MCF 10A (cell line): ENCODE measurements at regions not wholly inside any gene's neighbourhood (a gene's known extent, or its start where the extent isn't known, plus 50 kb on each side); places are given as distances from the start of the nearest gene placed in this dataset.
"Not testable (repeated sequence)": the region's sequence is repeated elsewhere in the genome, so short reads cannot be mapped to it uniquely, and the experiment has no call there.

ENCODE experiments used
- BruUV-seq: library from RNA; stranded (reverse); fragments of 400-500 nt; replicated peaks from 2 replicates; lab custom pipeline; 2021; lab: Mats Ljungman, UMichigan
- CTCF ChIA-PET: fragments of 300-600 bp; sonication (Branson Sonifier 250); formaldehyde crosslinking; extraction: SDS; loops from one replicate; lab custom pipeline; 2021; ENCODE audit warnings: antibody characterized with exemption, inconsistent platforms; lab: Yijun Ruan, JAX
- POLR2A ChIA-PET: fragments of 300-600, 350-650 bp; sonication (Branson Sonifier 250); formaldehyde crosslinking; extraction: SDS; loops from one replicate; lab custom pipeline; 2020; ENCODE audit warnings: antibody characterized with exemption, inconsistent platforms; lab: Yijun Ruan, JAX
- DNase-seq: peaks from one replicate; pipeline ENCODE4 v3.0.0-alpha.2; 2018; ENCODE audit not compliant: unreplicated experiment
- H3K27ac Mint-ChIP-seq: one replicate; pipeline ENCODE4 v1.8.0; 2022; ENCODE audit warnings: mild to moderate bottlenecking, low read depth, mixed read lengths; ENCODE audit not compliant: unreplicated experiment
- H3K27me3 Mint-ChIP-seq: one replicate; pipeline ENCODE4 v1.8.0; 2022; ENCODE audit warnings: mixed read lengths; ENCODE audit not compliant: insufficient read depth, unreplicated experiment
- H3K36me3 Mint-ChIP-seq: one replicate; pipeline ENCODE4 v1.8.0; 2022; ENCODE audit warnings: mild to moderate bottlenecking, moderate library complexity, mixed read lengths; ENCODE audit not compliant: insufficient read depth, unreplicated experiment
- H3K4me1 Mint-ChIP-seq: one replicate; pipeline ENCODE4 v1.8.0; 2022; ENCODE audit warnings: mixed read lengths; ENCODE audit not compliant: insufficient read depth, unreplicated experiment
- H3K4me3 Mint-ChIP-seq: one replicate; pipeline ENCODE4 v1.8.0; 2022; ENCODE audit warnings: mild to moderate bottlenecking, moderate library complexity, mixed read lengths; ENCODE audit not compliant: unreplicated experiment
- H3K9me3 Mint-ChIP-seq: one replicate; pipeline ENCODE4 v1.8.0; 2022; ENCODE audit warnings: mixed read lengths; ENCODE audit not compliant: unreplicated experiment
- intact Hi-C: fragments of 100-400 bp; cut with micrococcal nuclease; formaldehyde crosslinking; loops from 2 replicates; pipeline ENCODE4 v1.14.1; 2022
- TF ChIP-seq, protein P1 (sequence below): fragments of 200-600 bp; IDR thresholded peaks from one replicate; pipeline ENCODE4 v1.8.0; 2022; ENCODE audit warnings: antibody characterized with exemption, mild to moderate bottlenecking; ENCODE audit not compliant: unreplicated experiment

GRCh38 chr13:30520571-30520970 is 54.8 kb upstream of the HMGB1 start:
- ChIA-PET POLR2A (no interaction called here), CTCF (no interaction called here)
- intact Hi-C loops: no loop called here
- Mint-ChIP-seq H3K27ac (no peak overlapping the region), H3K4me3 (no peak overlapping the region), H3K36me3 (no peaks in the 10 kb centered on the region), H3K9me3 (no peaks in the 10 kb centered on the region), H3K4me1 (no peaks in the 10 kb centered on the region), H3K27me3 (no peaks in the 10 kb centered on the region)
- TF ChIP-seq, protein P1, sequence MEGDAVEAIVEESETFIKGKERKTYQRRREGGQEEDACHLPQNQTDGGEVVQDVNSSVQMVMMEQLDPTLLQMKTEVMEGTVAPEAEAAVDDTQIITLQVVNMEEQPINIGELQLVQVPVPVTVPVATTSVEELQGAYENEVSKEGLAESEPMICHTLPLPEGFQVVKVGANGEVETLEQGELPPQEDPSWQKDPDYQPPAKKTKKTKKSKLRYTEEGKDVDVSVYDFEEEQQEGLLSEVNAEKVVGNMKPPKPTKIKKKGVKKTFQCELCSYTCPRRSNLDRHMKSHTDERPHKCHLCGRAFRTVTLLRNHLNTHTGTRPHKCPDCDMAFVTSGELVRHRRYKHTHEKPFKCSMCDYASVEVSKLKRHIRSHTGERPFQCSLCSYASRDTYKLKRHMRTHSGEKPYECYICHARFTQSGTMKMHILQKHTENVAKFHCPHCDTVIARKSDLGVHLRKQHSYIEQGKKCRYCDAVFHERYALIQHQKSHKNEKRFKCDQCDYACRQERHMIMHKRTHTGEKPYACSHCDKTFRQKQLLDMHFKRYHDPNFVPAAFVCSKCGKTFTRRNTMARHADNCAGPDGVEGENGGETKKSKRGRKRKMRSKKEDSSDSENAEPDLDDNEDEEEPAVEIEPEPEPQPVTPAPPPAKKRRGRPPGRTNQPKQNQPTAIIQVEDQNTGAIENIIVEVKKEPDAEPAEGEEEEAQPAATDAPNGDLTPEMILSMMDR: no peak
- peak; percentile 6 for DNase-seq
- no TSS peak for BruUV-seq

GRCh38 chr13:30523211-30523610 is 57.5 kb upstream of the HMGB1 start:
- POLR2A ChIA-PET: interaction anchor here (0.6 to 0.7 kb wide), 2 partner anchors 47 to 571 kb away, joined by 3 read pairs; no protein-coding TSS in a partner anchor
- DNase-seq: no peak
- Mint-ChIP-seq H3K4me1 (no peaks in the 10 kb centered on the region), H3K36me3 (no peaks in the 10 kb centered on the region), H3K9me3 (no peaks in the 10 kb centered on the region), H3K27ac (no peak overlapping the region), H3K4me3 (no peak overlapping the region), H3K27me3 (no peaks in the 10 kb centered on the region)
- BruUV-seq: no TSS peak
- intact Hi-C loops: no loop called here
- TF ChIP-seq, protein P1: no peak
- CTCF ChIA-PET: interaction anchor here (0.6 kb wide), 1 partner anchor 1340 kb away, joined by 4 read pairs; no protein-coding TSS in a partner anchor

- CTCF ChIA-PET: not testable (repeated sequence)
These were observed 58.1 kb upstream of the HMGB1 start for GRCh38 chr13:30523817-30524216.

GRCh38 chr13:30525212-30525611 is 59.5 kb upstream of the HMGB1 start:
- POLR2A ChIA-PET, H3K9me3 Mint-ChIP-seq, H3K36me3 Mint-ChIP-seq, CTCF ChIA-PET, H3K27me3 Mint-ChIP-seq, DNase-seq, H3K4me1 Mint-ChIP-seq, BruUV-seq, H3K27ac Mint-ChIP-seq, intact Hi-C loops, H3K4me3 Mint-ChIP-seq: not testable (repeated sequence)

More at GRCh38 chr13:30523817-30524216, 58.1 kb upstream of the HMGB1 start:
- H3K4me3 Mint-ChIP-seq, intact Hi-C loops, H3K27me3 Mint-ChIP-seq, H3K4me1 Mint-ChIP-seq, H3K27ac Mint-ChIP-seq, H3K36me3 Mint-ChIP-seq, DNase-seq, POLR2A ChIA-PET, H3K9me3 Mint-ChIP-seq, BruUV-seq: not testable (repeated sequence)

DNA sequence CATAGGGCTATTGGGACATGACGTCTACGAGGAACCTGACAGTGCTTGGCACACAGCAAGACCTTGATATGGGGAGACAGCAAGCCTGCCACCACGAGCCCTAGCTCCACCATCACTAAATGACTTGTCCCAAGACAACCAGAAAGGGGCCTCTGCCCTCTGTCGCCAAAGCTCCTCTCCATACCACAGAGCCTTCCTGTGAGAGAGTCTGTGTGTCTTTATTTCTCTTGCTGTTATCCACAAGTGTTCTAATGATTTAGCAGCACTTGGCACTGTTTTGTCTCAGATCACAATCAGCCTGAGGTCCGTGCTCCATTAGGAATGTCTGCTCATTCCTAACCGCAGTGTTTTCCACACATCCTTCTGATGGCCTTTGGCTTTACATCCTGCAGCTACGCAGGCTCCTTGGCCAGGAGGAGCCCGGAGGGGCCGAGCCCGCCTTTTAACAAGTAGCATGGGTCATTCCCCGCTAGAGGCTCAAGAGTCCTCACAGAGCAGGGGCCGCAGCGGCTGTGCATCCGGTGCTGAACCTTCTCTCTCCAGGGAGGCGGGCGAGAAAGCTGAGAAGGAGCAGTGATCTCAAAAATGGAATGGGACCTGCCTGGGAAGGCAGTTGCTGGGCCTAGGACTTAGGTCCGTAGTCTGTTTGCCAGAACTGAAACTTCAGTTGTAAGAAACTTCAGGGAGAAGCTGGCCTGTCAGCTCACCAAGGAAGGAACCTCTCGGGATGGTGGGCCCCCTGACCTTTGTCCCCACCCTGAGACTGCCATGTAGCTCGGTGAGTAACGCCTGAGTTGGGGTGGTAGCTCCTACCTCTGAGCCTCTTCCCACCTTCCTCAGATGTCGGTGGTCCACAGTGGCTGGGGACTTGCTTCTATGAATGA is 61.1 kb upstream of the HMGB1 start:
- no peaks in the 10 kb centered on the region for H3K4me1 Mint-ChIP-seq
- no peaks in the 10 kb centered on the region for H3K9me3 Mint-ChIP-seq
- intact Hi-C loops: no loop called here
- no peaks in the 10 kb centered on the region for H3K27me3 Mint-ChIP-seq
- H3K36me3 Mint-ChIP-seq: no peaks in the 10 kb centered on the region
- no peak overlapping the region for H3K4me3 Mint-ChIP-seq
- DNase-seq: no peak
- no TSS peak for BruUV-seq
- H3K27ac Mint-ChIP-seq: no peak overlapping the region
- CTCF ChIA-PET: interaction anchor here (0.7 to 1.0 kb wide), 2 partner anchors 28 to 43 kb away, joined by 3 to 4 read pairs; no protein-coding TSS in a partner anchor
- TF ChIP-seq, protein P1: no peak
- POLR2A ChIA-PET: no interaction called here
